ENCODE measurements at regions not wholly inside any gene's neighbourhood (a gene's known extent, or its start where the extent isn't known, plus 50 kb on each side); places are given as distances from the start of the nearest gene placed in this dataset.

GRCh38 chr4:128471576-128471975 is 184.0 kb upstream of the PGRMC2 start:
- TF ChIP-seq CREM (CRISPR knock-in tag; IDR thresholded peaks at IDR 0.05) (no peak), ZNF232 (CRISPR knock-in tag; IDR thresholded peaks at IDR 0.05) (no peak), NFE2L1 (CRISPR knock-in tag; IDR thresholded peaks at IDR 0.05) (no peak), IRF1 (CRISPR knock-in tag; IDR thresholded peaks at IDR 0.05) (no peak), CTCF (IDR thresholded peaks at IDR 0.05) (no peak), ZNF121 (CRISPR knock-in tag; IDR thresholded peaks at IDR 0.05) (no peak), NFYB (CRISPR knock-in tag; conservative IDR thresholded peaks at IDR 0.05; ENCODE audit: low read depth) (no peak), SMAD3 (CRISPR knock-in tag; IDR thresholded peaks at IDR 0.05; ENCODE audit: borderline replicate concordance) (no peak), TCF7 (CRISPR knock-in tag; IDR thresholded peaks at IDR 0.05; ENCODE audit: low read depth) (no peak), MLX (CRISPR knock-in tag; IDR thresholded peaks at IDR 0.05) (no peak), ATF2 (CRISPR knock-in tag; IDR thresholded peaks at IDR 0.05; ENCODE audit: borderline replicate concordance, low read depth) (no peak), RELA (CRISPR knock-in tag; IDR thresholded peaks at IDR 0.05; ENCODE audit: borderline replicate concordance) (no peak), JUN (CRISPR knock-in tag; IDR thresholded peaks at IDR 0.05) (no peak)
